ENCODE measurements at regions not wholly inside any gene's neighbourhood (a gene's known extent, or its start where the extent isn't known, plus 50 kb on each side); places are given as distances from the start of the nearest gene placed in this dataset.

GRCh38 chr15:93477188-93477587 is 388.2 kb upstream of the RGMA start:
- TF ChIP-seq CTCF (IDR thresholded peaks at IDR 0.05) (no peak), POLR2A (IDR thresholded peaks at IDR 0.05) (no peak)
